Inferior parietal cortex (tissue), 1 donor: ENCODE measurements at regions not wholly inside any gene's neighbourhood (a gene's known extent, or its start where the extent isn't known, plus 50 kb on each side); places are given as distances from the start of the nearest gene placed in this dataset.
A peak's percentile ranks its signal among the peaks of the same experiment; 100 is the strongest.

Experiments used
- DNase-seq: peaks from one replicate; pipeline ENCODE4 v3.0.0-alpha.2; 2016; ENCODE audit errors: extremely low spot score

GRCh38 chr2:105573490-105573889 lies 171.2 kb upstream of the NCK2 start:
- no peak for DNase-seq

GRCh38 chr2:105571445-105571987 lies 172.7 kb upstream of the FHL2 start:
- DNase-seq = no peak

DNA sequence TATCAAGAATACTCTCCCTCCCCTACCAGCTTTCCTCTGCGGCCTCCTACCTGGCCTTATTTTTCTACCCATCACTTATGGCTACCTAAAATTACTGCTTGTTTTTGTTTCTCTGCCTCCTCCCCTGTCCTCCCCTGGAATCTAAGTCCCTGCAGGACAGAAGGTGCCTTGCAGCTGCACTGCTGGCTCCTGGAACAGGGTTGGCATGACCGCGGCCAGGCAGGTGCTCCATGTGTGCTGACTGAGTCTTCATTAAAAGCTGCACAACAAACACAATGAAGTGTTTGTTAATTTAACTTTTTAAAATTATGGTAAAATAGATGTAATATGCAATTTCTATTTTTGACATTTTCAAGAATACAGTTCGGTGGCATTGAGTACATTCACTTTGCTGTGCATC lies 171.9 kb upstream of the FHL2 start:
- DNase-seq = no peak

DNA sequence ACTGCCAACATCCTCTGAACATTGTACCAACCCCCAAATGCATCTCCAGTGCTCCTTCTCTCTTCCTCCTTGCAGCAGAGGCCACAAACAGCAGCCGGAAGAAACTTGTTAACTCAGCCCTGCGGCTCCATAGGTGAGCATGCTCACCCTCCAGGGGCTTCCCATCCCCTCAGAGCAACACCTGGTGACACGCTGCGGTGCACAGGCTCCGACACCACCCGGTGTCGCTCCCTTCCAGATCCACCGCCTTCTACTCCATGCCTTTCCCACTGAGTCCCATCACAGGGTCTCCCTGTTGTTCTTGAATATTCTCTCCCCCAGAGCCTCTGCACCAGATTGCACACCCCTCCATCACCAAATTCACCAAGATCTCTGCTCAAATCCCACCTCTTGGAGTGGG lies 171.5 kb upstream of the FHL2 start:
- DNase-seq = no peak

DNA sequence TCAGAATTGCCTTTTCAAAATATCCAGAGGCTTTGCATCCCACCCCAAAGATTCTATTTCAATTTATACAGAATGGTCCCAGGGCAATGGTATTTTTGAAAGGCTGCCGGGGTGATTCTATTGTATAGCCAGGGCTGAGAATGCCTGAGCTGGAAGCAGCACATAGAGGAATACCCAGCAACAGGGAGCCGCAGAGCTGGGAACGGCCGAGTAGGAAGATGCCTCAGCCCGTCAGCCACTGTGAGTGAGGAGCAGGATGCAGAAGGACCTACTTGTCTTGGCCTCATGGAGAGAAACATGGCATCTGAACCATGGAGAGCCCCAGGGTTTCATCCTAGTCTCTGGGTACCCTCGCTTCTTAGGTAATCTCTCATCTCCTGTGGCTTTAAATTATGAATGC lies 170.8 kb upstream of the FHL2 start:
- no peak for DNase-seq

DNA sequence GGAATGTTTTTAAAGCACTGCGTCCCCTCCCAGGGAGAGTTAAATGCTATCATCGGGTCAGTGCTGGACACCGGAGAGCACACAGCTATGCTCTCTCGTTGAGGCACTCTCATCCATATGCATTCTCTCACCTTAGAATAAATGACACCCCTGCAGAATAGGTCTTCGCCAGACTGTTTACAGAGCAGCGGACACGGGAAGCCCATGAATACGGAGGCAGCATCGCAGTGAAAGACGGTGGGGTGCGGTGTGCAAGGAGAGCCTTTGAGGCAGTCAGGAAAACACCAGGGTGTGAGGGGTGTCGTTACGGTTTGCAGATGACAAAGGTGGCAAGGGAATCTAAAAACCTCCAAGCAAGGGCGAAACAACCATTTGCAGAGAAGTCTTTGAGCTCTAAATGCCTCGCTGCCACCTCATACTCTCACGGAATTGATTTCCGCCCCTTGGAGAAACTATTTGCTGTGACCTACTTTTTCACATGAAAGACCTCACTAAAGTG lies 169.2 kb upstream of the FHL2 start:
- no peak for DNase-seq

GRCh38 chr2:105563000-105563719 lies 164.3 kb upstream of the FHL2 start:
- no peak for DNase-seq

GRCh38 chr2:105561401-105561800 lies 162.6 kb upstream of the FHL2 start:
- no peak for DNase-seq

DNA sequence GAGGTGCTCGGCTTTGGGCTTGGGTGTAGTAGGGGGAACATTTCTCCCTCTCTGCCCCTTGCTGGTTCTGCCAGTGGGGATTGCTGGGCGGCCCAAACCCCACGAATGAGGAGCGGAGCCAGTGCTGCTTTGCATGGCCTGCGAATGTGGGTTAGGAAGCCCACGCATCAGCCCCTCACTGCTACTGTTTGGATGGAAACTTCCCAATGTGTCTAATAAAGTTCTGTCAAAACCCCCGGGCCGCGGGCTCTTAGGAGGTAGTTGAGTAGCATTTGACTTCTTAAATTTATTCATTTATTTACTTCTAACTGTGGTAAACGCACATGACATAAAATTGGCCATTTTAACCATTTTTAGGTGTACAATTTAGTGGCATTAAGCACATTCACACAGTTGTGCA lies 161.3 kb upstream of the FHL2 start:
- DNase-seq = no peak

- peak; percentile 34 for DNase-seq
These were observed 158.4 kb upstream of the FHL2 start for GRCh38 chr2:105557021-105557920.

DNA sequence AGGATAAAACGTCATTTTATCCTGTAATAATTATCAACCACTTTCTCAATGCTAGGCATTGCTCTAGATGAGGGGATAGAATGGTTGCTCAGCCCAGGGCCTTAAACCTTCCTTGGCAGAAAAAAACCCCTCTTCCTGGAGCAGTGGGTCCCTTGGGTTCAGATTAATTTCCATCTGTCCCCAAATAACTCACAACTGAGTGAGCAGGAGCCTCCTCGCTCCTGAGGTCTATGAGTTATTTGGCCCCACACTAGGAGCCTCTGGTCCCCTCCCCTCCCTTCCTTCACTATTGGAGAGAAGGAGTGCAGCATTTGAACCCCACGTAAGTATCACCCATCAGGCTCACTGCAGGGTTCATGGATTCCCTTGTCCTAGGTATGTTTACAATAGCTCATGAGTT lies 157.5 kb upstream of the FHL2 start:
- no peak for DNase-seq

DNA sequence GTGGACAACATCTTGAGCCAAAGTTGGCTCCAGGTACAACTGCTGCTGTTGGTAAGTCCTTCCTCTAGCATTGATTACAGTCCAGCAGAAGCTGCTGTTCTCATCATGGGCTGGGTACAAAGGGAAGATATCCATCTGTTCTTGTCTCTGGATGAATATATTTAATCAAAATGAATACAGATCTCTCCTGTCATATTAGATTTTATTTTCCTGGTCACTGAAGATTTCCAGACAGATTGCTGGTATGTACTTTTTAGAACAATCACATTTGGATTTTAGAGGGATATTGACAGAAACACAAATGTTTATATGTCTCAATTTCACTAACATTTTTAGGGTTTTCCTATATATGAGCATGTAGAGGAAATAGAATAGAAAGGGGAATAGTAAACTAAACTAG lies 155.4 kb upstream of the FHL2 start:
- DNase-seq = no peak

- no peak for DNase-seq
These were observed 154.8 kb upstream of the FHL2 start for GRCh38 chr2:105553538-105554196.

DNA sequence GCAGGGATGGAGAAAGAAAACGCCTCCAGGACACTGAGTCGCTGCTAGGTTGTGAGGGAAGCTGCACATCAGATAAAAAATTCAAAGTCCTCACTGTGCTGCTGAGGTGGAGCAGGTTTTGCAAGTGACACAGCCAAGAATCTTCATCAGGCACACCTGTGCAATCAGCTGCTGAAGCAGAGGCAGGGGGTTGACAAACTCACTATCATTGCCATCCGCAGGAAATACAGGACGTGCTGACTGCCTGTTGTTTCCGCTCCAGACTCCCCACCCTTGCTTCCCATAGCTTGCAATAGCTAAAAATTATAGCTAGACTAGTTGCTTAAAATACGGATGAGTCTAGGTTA lies 147.8 kb upstream of the FHL2 start:
- no peak for DNase-seq

GRCh38 chr2:105545730-105546627 lies 147.1 kb upstream of the FHL2 start:
- peak; percentile 79 for DNase-seq

- no peak for DNase-seq
These were observed 145.9 kb upstream of the FHL2 start for GRCh38 chr2:105544591-105545377.

DNA sequence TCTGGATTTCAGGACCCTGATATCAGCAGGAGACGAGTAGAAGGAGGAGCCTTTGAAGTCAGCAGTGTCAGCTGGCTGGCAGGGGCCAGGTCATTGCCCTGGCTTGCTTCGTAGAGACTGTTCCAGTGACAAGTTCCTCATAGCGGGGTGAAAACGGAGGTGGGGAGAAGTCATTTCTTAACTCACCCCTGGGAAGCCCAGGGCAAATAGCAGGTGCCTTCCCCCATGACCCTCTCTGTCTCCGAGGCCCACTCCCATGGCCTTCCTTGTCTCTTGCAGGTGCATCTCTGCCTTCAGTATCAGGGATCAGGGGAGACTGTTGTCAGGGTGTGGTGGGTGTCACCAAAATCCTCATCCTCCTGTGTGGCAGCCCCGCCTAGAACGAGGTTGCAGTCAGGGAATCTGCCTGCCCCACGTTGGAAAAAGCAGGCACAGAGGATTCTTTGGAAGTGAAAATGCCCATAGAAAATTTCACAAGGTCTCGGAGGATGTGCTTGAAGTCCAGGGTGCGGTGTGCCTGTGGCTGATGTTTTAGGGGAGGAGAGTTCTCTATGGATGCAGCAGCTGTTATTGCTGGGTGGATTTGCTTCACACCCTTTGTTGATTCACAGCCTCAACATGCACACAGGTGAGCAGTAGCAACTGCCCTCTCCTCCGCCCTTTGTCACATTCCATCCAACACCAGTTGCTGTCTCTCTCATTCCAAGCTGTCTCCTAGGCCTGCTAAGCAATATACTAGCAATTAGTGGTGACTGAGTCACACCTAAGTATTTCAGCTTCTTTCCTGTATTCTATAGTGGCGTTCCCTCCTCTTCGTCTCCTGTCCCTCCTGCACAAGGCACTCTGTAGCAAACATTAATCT lies 142.6 kb upstream of the FHL2 start:
- no peak for DNase-seq

GRCh38 chr2:105540642-105541041 lies 141.8 kb upstream of the FHL2 start:
- no peak for DNase-seq

- no peak for DNase-seq
These were observed 140.5 kb upstream of the FHL2 start for GRCh38 chr2:105539331-105539730.
